Right lobe of liver (tissue), 6 donors: ENCODE measurements at regions not wholly inside any gene's neighbourhood (a gene's known extent, or its start where the extent isn't known, plus 50 kb on each side); places are given as distances from the start of the nearest gene placed in this dataset.
"Not testable (repeated sequence)": the region's sequence is repeated elsewhere in the genome, so short reads cannot be mapped to it uniquely, and the experiment has no call there.

Source experiments
- ATAC-seq, 4 donors: fragments of 200-7000 bp; cut with Tn5 transposase; one replicate each; pipeline ENCODE4 v1.9.1; 2020; ENCODE audit warnings: mild to moderate bottlenecking in 4 of 4, moderate library complexity in 4 of 4
- DNase-seq, 3 donors: peaks; one replicate each; pipeline ENCODE4 v3.0.0-alpha.2; 2020
- H3K27ac ChIP-seq, 3 donors: fragments of 200-600 bp; one replicate each; pipeline ENCODE4 v1.8.0; 2022
- H3K27me3 ChIP-seq, 2 donors: fragments of 200-600 bp; one replicate each; pipeline ENCODE4 v1.8.0; 2022
- H3K36me3 ChIP-seq, 4 donors: fragments of 200-600 bp; sonication (generic) in 1 of 4; one replicate each; pipeline versions ENCODE4 v1.5.1 to v1.8.0; 2017 to 2022; ENCODE audit warnings: control low read depth in 1 of 4
- H3K4me1 ChIP-seq, 4 donors: fragments of 200-600 bp; sonication (generic) in 1 of 4; one replicate each; pipeline versions ENCODE4 v1.5.1 to v1.8.0; 2017 to 2022; ENCODE audit warnings: control low read depth in 1 of 4
- H3K4me3 ChIP-seq, 3 donors: fragments of 200-600 bp; one replicate each; pipeline ENCODE4 v1.8.0; 2022
- H3K9me3 ChIP-seq, 4 donors: fragments of 200-600 bp; sonication (generic) in 1 of 4; one replicate each; pipeline versions ENCODE4 v1.5.1 to v1.8.0; 2017 to 2022; ENCODE audit warnings: control low read depth in 1 of 4
- CTCF ChIP-seq, 4 donors: fragments of 200-600 bp in 3 of 4; fragments of 450-650 bp in 1 of 4; IDR thresholded peaks; one replicate each; pipeline versions ENCODE4 v1.5.1 to v1.8.0; 2016 to 2022; ENCODE audit warnings: antibody characterized with exemption in 4 of 4, mild to moderate bottlenecking in 2 of 4
- POLR2A ChIP-seq: fragments of 450-650 bp; IDR thresholded peaks from one replicate; pipeline ENCODE4 v1.6.1; 2017; ENCODE audit warnings: antibody characterized with exemption, mild to moderate bottlenecking
- WGBS: methylation state at CpG from one replicate; pipeline ENCODE4 v1.1.6; 2018; ENCODE audit warnings: low coverage, low lambda C conversion rate; ENCODE audit not compliant: insufficient coverage; ENCODE audit errors: missing lambda C conversion rate; 5-methylcytosine and 5-hydroxymethylcytosine counted together
- intact Hi-C, 2 donors: fragments of 100-400 bp; cut with DNase I; formaldehyde crosslinking; loops; one replicate each; pipeline versions ENCODE4 v1.11.2 to v1.14.1; 2022
- donor health status: DM: no; HTN: yes; CAD: no.
- donor health status: DM: no; HTN: no; CAD: no.
- donor health status: DM: no; HTN: no; CAD: no.
- donor health status: DM: no; HTN: yes; CAD: no.
- donor health status: DM: no; HTN: yes; CAD: no.

DNA sequence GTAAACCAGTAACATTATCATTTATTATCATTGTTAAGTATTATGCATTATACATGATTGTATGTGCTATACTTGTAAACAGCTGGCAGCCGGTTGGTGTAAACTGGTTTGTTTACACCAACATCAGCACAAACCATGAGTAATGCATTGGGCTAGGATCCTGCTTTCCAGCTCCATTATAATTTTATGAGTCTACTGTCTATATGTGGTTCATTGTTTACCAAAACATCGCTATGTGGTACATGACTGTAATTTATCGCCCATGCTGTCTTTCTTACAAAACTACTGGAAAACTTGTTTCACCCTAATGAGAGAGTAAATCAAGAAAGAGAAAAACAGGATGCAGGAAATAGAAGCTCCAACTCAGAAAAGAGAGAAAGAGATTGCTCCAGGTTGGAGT lies 224.8 kb upstream of the CBLB start:
- WGBS = 98% methylated on average over 3 of the region's 3 CpGs
- H3K27ac ChIP-seq = no peak overlapping the region
- H3K4me1 ChIP-seq = no peaks in the 10 kb centered on the region
- no peaks in the 10 kb centered on the region for H3K9me3 ChIP-seq
- DNase-seq = no peak
- no peaks in the 10 kb centered on the region for H3K36me3 ChIP-seq
- no peak overlapping the region for H3K4me3 ChIP-seq
- H3K27me3 ChIP-seq = no peaks in the 10 kb centered on the region
- TF ChIP-seq CTCF (IDR thresholded peaks at IDR 0.05) (no peak), POLR2A (no peak)
- no peak for ATAC-seq
- intact Hi-C loops = no loop called here

- Histone ChIP-seq H3K36me3 (no peaks in the 10 kb centered on the region), H3K4me3 (no peak overlapping the region), H3K4me1 (no peaks in the 10 kb centered on the region), H3K27ac (no peak overlapping the region), H3K27me3 (no peaks in the 10 kb centered on the region), H3K9me3 (no peaks in the 10 kb centered on the region)
- intact Hi-C loops = no loop called here
- TF ChIP-seq CTCF (IDR thresholded peaks at IDR 0.05) (no peak), POLR2A (no peak)
- no peak for DNase-seq
- 73% methylated on average over 4 of the region's 4 CpGs for whole genome bisulfite sequencing
- ATAC-seq = no peak
Observed at GRCh38 chr3:106097817-106098435, 229.1 kb upstream of the CBLB start.

- 33% methylated on average over 2 of the region's 2 CpGs for WGBS
- no peak overlapping the region for H3K27ac ChIP-seq
Observed at GRCh38 chr3:106103383-106103782, 234.6 kb upstream of the CBLB start.

GRCh38 chr3:106104078-106104477 lies 235.3 kb upstream of the CBLB start:
- TF ChIP-seq POLR2A (no peak), CTCF (IDR thresholded peaks at IDR 0.05) (no peak)
- DNase-seq = no peak
- H3K4me3 ChIP-seq = no peak overlapping the region
- H3K4me1 ChIP-seq = no peaks in the 10 kb centered on the region
- no peak overlapping the region for H3K27ac ChIP-seq
- no peaks in the 10 kb centered on the region for H3K36me3 ChIP-seq
- intact Hi-C loops = no loop called here
- no peaks in the 10 kb centered on the region for H3K27me3 ChIP-seq
- no peaks in the 10 kb centered on the region for H3K9me3 ChIP-seq
- WGBS = 80% methylated on average over 1 of the region's 4 CpGs
- ATAC-seq = no peak

More at GRCh38 chr3:106103383-106103782, 234.6 kb upstream of the CBLB start:
- DNase-seq (no peak), ATAC-seq (no peak)
- intact Hi-C loops = no loop called here
- Histone ChIP-seq H3K9me3 (no peaks in the 10 kb centered on the region), H3K27me3 (no peaks in the 10 kb centered on the region), H3K4me1 (no peaks in the 10 kb centered on the region), H3K36me3 (no peaks in the 10 kb centered on the region), H3K4me3 (no peak overlapping the region)
- TF ChIP-seq POLR2A = no peak

DNA sequence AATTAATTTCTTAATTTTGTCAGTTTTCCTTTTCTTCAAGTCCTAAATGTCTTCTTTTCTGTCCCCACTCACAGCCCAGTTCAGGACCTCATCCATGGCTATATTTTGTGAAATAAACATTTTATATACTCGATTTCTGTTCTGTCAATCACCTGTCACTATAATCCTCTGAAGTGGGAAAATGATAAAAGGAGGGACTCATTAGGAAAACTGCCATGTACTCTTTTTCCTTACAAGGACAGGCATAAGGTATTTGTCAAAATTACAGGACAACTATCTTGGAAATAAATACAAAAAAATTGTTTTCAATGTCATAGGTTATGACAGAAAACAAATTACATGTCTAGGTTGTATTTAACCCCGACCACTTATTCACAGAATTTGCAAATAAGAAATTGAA lies 240.1 kb upstream of the CBLB start:
- intact Hi-C loops = no loop called here

DNA sequence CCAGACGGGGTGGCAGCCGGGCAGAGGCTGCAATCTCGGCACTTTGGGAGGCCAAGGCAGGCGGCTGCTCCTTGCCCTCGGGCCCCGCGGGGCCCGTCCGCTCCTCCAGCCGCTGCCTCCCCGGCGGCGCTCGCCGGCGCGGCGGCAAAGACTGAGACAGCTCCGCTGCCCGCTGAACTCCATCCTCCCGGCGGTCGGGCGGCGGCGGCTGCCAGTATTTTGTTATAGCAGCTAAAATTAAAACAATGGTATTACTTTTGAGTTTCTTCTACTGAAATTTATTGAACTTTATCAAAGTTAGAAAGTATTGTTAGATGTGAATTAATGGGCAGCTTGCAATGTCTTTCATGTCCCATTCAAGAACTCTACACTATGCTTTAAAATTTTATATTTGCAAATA lies 243.7 kb upstream of the CBLB start:
- H3K9me3 ChIP-seq, H3K4me1 ChIP-seq, H3K4me3 ChIP-seq, intact Hi-C loops, H3K27me3 ChIP-seq, ATAC-seq, H3K27ac ChIP-seq, DNase-seq, H3K36me3 ChIP-seq: not testable (repeated sequence)
- WGBS = 96% methylated on average over 11 of the region's 26 CpGs

More for the DNA sequence above, 240.1 kb upstream of the CBLB start:
- Histone ChIP-seq H3K4me1 (no peaks in the 10 kb centered on the region), H3K9me3 (no peaks in the 10 kb centered on the region), H3K4me3 (no peak overlapping the region), H3K36me3 (no peaks in the 10 kb centered on the region), H3K27ac (no peak overlapping the region), H3K27me3 (no peaks in the 10 kb centered on the region)
- WGBS = 39% methylated on average over 2 of the region's 2 CpGs
- no peak for DNase-seq
- no peak for ATAC-seq
- TF ChIP-seq POLR2A (no peak), CTCF (IDR thresholded peaks at IDR 0.05) (no peak)
